Suprapubic skin (tissue), 4 donors: ENCODE measurements at regions not wholly inside any gene's neighbourhood (a gene's known extent, or its start where the extent isn't known, plus 50 kb on each side); places are given as distances from the start of the nearest gene placed in this dataset.

ENCODE experiments used
- DNase-seq, 2 donors: peaks; one replicate each; pipeline ENCODE4 v3.0.0-alpha.2; 2019; ENCODE audit warnings: low spot score in 2 of 2
- H3K27ac ChIP-seq: fragments of 200-600 bp; sonication (generic); one replicate; pipeline ENCODE4 v1.5.1; 2019
- H3K27me3 ChIP-seq: fragments of 200-600 bp; sonication (generic); one replicate; pipeline ENCODE4 v1.5.1; 2019
- H3K36me3 ChIP-seq: fragments of 200-600 bp; sonication (generic); one replicate; pipeline ENCODE4 v1.5.1; 2019
- H3K4me1 ChIP-seq: fragments of 200-600 bp; sonication (generic); one replicate; pipeline ENCODE4 v1.5.1; 2019
- H3K4me3 ChIP-seq: fragments of 200-600 bp; sonication (generic); one replicate; pipeline ENCODE4 v1.5.1; 2019; ENCODE audit warnings: mild to moderate bottlenecking
- H3K9me3 ChIP-seq: fragments of 200-600 bp; sonication (generic); one replicate; pipeline ENCODE4 v1.5.1; 2019
- CTCF ChIP-seq, 2 donors: fragments of 200-600 bp in 1 of 2; fragments of 450-650 bp in 1 of 2; sonication (generic) in 1 of 2; IDR thresholded peaks; one replicate each; pipeline ENCODE4 v1.5.1; 2016 to 2019; ENCODE audit warnings: antibody characterized with exemption in 2 of 2, mild to moderate bottlenecking in 1 of 2, moderate library complexity in 1 of 2
- EP300 ChIP-seq: sonication (generic); formaldehyde crosslinking; IDR thresholded peaks from one replicate; pipeline ENCODE4 v1.6.1; 2017; ENCODE audit warnings: antibody characterized with exemption
- POLR2A ChIP-seq, 2 donors: fragments of 450-650 bp; IDR thresholded peaks; one replicate each; pipeline ENCODE4 v1.6.1; 2017; ENCODE audit warnings: antibody characterized with exemption in 2 of 2, mild to moderate bottlenecking in 2 of 2, moderate library complexity in 2 of 2
- POLR2AphosphoS5 ChIP-seq, 3 donors: sonication (generic); formaldehyde crosslinking; IDR thresholded peaks; one replicate each; pipeline ENCODE4 v1.6.1; 2017; ENCODE audit warnings: antibody characterized with exemption in 3 of 3
- WGBS: methylation state at CpG from one replicate; pipeline ENCODE4 v1.1.5; 2018; 5-methylcytosine and 5-hydroxymethylcytosine counted together

- Histone ChIP-seq H3K9me3 (no peaks in the 10 kb centered on the region), H3K27ac (no peak overlapping the region), H3K27me3 (peaks cover 4% of the 10 kb centered on the region), H3K4me1 (no peaks in the 10 kb centered on the region), H3K36me3 (no peaks in the 10 kb centered on the region), H3K4me3 (no peak overlapping the region)
- no peak for DNase-seq
- no peak for TF ChIP-seq EP300
- TF ChIP-seq POLR2AphosphoS5 (IDR thresholded peaks at IDR 0.05), result no peak
- TF ChIP-seq CTCF (IDR thresholded peaks at IDR 0.05), result no peak
- no peak for TF ChIP-seq POLR2A (IDR thresholded peaks at IDR 0.05)
- WGBS, result 90% methylated on average over 4 of the region's 4 CpGs
Observed at GRCh38 chr6:168255283-168255881, 64.2 kb downstream of the DACT2 start.

DNA sequence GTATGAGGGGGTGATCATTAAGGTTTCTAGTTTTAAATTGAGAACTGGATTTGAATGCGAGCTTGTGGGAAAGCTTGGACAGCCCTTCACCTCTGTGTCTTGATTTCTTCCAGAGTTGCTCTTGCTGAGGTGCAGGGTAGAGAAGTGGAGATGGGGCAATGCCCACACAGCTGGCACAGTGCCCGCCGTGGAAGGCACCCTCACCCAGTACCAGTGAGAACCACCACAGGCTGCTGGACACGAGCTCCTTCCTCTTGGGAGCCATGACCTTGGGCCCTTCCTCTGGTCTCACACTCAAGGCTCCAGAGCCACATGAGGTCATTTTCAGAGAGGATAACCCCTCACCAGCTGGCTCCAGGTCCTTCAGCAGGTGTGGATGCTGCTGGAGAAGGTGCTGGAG is 67.3 kb downstream of the DACT2 start:
- H3K36me3 ChIP-seq, result no peaks in the 10 kb centered on the region
- no peak overlapping the region for H3K4me3 ChIP-seq
- peaks cover 4% of the 10 kb centered on the region for H3K27me3 ChIP-seq
- no peak for DNase-seq
- no peaks in the 10 kb centered on the region for H3K9me3 ChIP-seq
- 91% methylated on average over 4 of the region's 4 CpGs for WGBS
- TF ChIP-seq EP300 (no peak), POLR2A (IDR thresholded peaks at IDR 0.05) (no peak), CTCF (IDR thresholded peaks at IDR 0.05) (no peak), POLR2AphosphoS5 (IDR thresholded peaks at IDR 0.05) (no peak)
- no peaks in the 10 kb centered on the region for H3K4me1 ChIP-seq
- H3K27ac ChIP-seq, result no peak overlapping the region

GRCh38 chr6:168250250-168250649 is 69.3 kb downstream of the DACT2 start:
- no peaks in the 10 kb centered on the region for H3K27me3 ChIP-seq
- no peaks in the 10 kb centered on the region for H3K36me3 ChIP-seq
- WGBS, result 84% methylated on average over 10 of the region's 11 CpGs
- no peak for DNase-seq
- no peak overlapping the region for H3K27ac ChIP-seq
- no peak for TF ChIP-seq EP300
- TF ChIP-seq POLR2AphosphoS5 (IDR thresholded peaks at IDR 0.05), result no peak
- no peak for TF ChIP-seq CTCF (IDR thresholded peaks at IDR 0.05)
- no peak for TF ChIP-seq POLR2A (IDR thresholded peaks at IDR 0.05)
- H3K4me1 ChIP-seq, result no peaks in the 10 kb centered on the region
- no peak overlapping the region for H3K4me3 ChIP-seq
- H3K9me3 ChIP-seq, result no peaks in the 10 kb centered on the region

- Histone ChIP-seq H3K27me3 (no peaks in the 10 kb centered on the region), H3K9me3 (no peaks in the 10 kb centered on the region), H3K36me3 (no peaks in the 10 kb centered on the region), H3K4me3 (no peak overlapping the region), H3K4me1 (no peaks in the 10 kb centered on the region), H3K27ac (no peak overlapping the region)
- DNase-seq, result no peak
- 86% methylated on average over 12 of the region's 13 CpGs for WGBS
- no peak for TF ChIP-seq POLR2A (IDR thresholded peaks at IDR 0.05)
- no peak for TF ChIP-seq POLR2AphosphoS5 (IDR thresholded peaks at IDR 0.05)
Observed at GRCh38 chr6:168249746-168250145, 69.8 kb downstream of the DACT2 start.

DNA sequence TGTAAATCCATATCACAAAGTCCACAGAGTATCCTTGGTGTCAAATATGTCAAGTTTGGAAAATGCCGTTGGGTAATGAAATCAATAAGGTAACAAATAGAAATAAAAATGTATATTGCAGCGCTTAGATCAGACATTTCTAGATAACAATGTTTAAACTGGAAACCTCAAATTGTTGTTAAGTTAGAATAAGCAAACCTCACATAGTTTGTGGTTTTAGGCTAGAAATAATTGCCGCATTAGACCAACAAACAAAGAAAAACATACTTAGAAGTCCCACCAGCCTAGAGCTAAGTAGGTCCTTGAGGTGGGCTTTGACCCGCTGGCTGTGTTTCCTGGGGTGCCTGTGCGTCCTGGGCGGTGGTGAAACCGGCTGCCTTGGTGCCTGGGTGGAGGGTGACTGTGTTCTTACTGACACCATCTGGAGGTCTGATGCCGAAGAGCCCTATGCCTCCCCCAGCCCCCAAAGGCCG is 71.4 kb downstream of the DACT2 start:
- Histone ChIP-seq H3K36me3 (no peaks in the 10 kb centered on the region), H3K4me1 (no peaks in the 10 kb centered on the region), H3K27me3 (no peaks in the 10 kb centered on the region), H3K27ac (no peak overlapping the region), H3K9me3 (no peaks in the 10 kb centered on the region), H3K4me3 (no peak overlapping the region)
- TF ChIP-seq CTCF (IDR thresholded peaks at IDR 0.05), result no peak
- no peak for TF ChIP-seq POLR2A (IDR thresholded peaks at IDR 0.05)
- TF ChIP-seq POLR2AphosphoS5 (IDR thresholded peaks at IDR 0.05), result no peak
- TF ChIP-seq EP300, result no peak
- DNase-seq, result no peak
- 72% methylated on average over 7 of the region's 9 CpGs for WGBS
